Effector CD4-positive, alpha-beta T cell (primary cell): ENCODE measurements at regions not wholly inside any gene's neighbourhood (a gene's known extent, or its start where the extent isn't known, plus 50 kb on each side); places are given as distances from the start of the nearest gene placed in this dataset.

Source experiments
- DNase-seq: peaks from one replicate; pipeline ENCODE4 v3.0.0-alpha.2; 2020

- DNase-seq, result no peak
These were observed 117.4 kb upstream of the LINGO1 start for GRCh38 chr15:77749998-77750540.

GRCh38 chr15:77749236-77749997, 116.7 kb upstream of the LINGO1 start:
- no peak for DNase-seq

DNA sequence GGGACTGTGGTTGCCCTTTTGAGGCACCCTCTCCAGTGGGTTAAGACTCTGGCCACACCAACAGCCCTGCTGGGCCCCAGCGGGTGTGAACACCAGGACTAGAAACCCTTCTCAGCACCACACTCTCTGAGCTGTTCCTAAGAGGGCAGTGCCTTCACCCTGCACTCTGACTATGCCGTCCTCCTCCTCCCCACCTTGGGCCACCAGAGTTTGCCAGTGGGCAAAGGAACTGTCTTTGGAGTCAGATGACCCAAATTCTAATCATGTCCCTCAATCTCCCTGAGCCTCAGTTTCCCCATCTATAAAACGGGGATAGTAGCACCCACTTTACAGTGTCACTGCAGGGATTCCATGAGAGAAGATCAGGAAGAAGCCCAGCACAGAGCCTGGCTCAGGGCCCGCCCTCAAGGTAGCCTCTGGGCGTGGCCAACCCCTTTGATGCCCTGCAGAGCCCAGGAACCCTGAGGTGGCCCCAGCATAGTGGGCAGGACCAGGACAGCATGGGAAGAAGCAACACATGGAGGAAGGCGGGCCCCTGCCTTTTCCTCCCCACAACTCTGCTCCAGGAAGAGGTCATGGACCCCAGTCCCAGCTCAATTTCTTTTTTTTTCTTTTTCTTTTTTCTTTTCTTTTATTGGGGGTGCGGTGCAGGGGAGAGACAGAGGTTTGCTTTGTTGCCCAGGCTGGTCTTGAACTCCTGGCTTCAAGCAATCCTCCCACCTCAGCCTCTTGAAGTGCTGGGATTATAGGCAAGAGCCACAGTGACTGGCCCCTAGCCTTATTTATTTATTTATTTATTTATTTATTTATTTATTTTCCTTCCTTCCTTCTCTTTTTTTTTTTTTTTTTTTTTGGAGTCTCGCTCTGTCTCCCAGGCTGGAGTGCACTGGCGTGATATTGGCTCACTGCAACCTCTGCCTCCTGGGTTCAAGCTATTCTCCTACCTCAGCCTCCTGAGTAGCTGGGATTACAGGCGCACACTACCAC, 115.7 kb upstream of the LINGO1 start:
- DNase-seq, result no peak

DNA sequence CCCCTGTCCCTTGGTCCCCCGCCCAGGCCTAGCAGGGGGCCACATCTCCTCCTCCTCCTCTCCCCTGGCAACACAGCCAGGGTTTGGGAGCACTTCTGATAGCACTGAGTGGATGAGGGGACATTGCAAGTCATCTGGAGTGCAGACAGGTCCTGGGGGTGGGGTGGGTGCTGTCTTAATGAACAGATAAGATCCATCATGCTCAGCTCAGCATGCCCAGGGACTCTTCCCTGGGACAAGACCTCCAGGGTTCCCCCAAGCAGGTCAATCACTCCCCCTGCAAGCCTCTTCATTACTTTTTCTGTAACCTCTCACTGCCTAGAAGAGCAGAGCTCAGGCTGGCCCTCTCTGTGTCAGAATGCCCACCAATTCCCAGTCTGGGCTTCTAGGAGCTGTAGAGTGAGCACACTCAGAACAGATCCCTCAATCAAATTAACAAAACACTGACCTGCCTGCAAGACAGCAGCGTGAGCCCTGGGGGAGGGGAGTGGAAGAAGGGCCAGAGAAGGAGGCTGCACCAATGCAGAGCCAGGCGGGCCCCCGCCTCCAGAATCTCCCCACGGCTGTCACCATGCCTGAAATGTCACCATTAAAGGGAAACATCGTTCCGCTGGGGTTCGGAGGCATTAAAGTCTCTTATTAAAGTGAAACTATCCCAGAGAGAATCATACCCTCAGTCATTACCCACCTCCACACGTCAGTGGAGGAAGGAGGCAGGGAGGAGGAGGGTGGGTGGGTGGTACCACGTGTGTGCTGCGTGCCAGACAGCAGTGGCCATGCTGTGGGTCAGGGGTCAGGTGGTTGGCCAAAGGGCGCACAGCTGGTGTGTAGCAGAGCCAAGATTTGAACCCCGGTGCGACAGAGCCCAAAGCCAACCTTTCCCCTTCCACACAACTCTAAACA, 114.7 kb upstream of the LINGO1 start:
- no peak for DNase-seq

GRCh38 chr15:77746254-77747174, 113.8 kb upstream of the LINGO1 start:
- DNase-seq, result no peak

DNA sequence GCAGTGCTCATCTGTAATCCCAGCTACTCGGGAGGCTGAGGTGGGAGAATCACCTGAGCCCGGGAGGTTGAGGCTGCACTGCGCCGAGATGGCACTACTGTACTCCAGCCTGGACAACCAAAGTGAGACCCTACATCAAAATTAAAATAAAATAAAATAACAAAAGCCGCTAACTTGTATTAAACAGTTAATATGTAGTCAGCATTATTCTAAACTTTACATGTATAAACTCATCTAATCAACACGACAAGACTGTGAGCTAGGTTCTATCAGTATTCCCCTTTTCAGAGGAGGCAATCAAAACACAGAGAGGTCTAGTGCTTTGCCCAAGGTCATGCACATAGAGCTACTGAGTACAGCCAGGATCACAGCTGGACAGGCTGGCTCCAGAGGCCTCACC, 111.7 kb upstream of the LINGO1 start:
- DNase-seq, result no peak

DNA sequence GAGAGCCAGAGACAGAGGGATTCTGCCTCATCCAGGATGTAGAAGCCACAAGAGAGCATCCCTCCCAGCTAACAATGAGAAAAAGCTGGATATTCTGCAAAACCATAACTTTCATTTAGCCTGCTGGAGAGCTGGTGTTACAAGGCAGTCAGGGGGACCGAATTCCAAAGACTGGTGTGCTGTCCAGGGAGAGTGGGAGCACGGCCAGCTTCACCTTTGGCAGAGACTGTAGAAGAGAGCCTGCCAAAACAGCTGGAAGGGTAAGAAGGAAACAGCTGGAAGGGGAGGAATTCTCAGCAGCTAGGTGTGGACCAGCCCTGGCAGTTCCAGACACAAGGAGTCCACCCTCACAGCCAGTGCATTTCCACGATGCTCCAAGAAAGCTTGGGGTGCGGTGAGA, 109.9 kb upstream of the LINGO1 start:
- DNase-seq, result no peak

- no peak for DNase-seq
These were observed 109.4 kb upstream of the LINGO1 start for GRCh38 chr15:77742127-77742526.

DNA sequence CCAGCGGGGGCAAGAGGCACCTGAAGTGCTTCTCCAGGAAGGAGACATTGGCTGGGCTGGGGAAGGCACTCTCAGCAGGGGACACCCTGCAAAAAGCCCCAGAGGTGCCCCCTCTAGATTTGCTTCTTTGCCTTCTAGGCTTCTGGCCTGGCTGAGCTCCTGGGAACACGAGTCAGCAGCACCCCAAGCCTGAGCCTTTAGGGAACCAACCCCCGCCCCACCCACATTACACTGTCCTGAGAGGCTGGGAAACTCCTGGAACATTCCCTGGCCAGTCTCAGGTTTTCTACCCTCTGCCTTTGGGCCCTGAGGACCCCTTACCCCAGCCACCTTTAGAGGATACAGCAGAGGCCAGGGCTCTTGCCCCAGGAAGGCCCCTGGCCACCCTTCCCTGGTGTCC, 108.4 kb upstream of the LINGO1 start:
- DNase-seq, result no peak

DNA sequence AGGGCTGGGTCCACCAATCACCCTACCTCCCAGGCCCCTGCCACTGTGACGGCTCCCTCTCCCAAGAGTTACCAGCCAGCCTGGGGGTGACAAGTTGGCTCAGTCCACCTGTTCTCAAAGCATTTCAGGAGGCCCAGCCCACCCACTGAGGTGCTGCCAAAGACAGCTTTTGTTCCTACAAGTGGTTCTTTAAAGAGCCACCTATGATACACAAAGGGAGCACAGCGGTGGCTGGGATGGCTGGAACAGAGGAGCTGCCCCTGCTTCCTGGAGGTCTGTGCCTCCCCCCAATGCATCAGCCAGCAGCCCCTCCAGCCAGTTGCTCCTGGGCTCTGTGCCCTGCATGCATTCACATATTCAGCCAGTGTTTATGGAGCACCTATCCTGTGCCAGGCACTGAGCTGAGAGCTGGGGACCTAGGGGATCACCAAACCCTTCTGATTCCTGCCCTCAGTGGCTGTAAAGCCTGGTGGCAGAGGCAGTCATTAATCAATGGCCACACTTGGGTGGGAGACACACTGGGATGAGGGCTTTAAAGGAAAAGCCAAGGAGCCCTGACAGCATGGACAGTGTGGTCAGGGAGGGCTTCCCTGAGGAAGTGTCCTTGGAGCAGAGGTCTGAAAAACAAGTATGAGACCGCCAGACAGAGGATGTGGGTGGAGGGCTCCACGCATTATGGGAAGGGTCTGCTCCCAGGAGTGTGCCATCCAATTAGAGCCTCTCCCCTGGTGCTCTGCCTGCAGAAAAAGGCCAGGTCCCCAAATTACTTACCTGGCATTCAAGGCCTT, 107.1 kb upstream of the LINGO1 start:
- DNase-seq, result no peak

DNA sequence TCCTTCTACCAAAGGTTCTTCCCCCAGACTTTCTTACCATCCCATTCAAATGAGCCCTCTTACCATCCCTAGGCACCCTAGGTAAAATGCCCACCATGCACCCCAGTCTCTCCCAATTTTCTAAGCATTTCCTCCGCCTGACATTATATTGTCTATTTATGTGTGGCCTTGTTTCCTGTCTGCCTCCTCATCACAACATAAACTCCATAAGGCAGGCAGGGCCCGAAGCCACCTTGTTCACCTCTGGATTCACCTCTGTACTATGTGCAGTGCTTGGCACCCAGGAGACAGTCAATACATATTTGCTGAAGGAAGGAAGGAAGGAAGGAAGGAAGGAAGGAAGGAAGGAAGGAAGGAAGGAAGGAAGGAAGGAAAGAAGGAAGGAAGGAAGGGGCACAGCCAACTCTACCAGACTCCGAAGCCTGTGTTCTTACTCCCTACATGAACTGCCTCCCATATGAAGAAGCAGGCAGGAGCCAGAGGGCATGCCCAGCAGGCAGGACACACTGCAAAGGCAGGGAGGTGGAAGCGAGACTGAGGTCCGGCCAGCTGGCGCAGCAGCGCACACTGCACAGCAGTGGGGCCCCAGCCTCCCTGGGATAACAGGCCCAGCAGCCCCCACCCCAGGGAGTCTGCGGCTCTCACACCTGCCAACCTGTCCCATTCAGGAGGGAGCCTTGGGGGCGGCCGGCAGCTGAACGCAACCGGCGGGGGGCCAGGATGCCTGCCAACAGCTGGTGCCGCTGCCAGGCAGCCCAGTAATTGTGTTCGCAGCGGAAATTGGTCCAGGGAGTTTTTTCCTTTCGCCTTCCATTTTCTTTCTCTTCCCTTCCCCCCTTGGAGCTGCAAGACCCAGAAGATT, 106.0 kb upstream of the LINGO1 start:
- no peak for DNase-seq

DNA sequence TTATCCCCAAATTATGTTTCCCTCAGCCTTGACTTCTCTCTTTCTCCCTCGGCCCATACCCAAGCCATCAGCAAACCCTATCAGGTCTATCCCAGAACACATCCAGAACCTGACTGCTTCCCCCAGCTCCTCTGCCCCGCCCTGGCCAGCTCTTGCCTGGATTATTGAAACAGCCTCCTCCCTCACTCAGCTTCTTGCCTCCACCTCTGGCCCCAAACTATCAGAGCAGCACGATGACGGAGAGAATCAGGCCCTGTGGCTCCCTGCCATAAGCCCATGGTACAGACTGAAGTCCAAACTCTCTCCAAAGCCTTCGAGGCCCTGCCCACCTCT, 105.3 kb upstream of the LINGO1 start:
- no peak for DNase-seq

- no peak for DNase-seq
These were observed 104.7 kb upstream of the LINGO1 start for GRCh38 chr15:77737238-77738037.

- DNase-seq, result no peak
These were observed 101.6 kb upstream of the LINGO1 start for GRCh38 chr15:77734306-77734705.

GRCh38 chr15:77733579-77734300, 101.0 kb upstream of the LINGO1 start:
- no peak for DNase-seq

- DNase-seq, result no peak
These were observed 100.0 kb upstream of the LINGO1 start for GRCh38 chr15:77732514-77733335.

GRCh38 chr15:77731945-77732344, 99.2 kb upstream of the LINGO1 start:
- no peak for DNase-seq
